Left ventricle myocardium inferior (tissue), 1 donor: ENCODE measurements at regions not wholly inside any gene's neighbourhood (a gene's known extent, or its start where the extent isn't known, plus 50 kb on each side); places are given as distances from the start of the nearest gene placed in this dataset.
"Not testable (repeated sequence)": the region's sequence is repeated elsewhere in the genome, so short reads cannot be mapped to it uniquely, and the experiment has no call there.

Experiments
- DNase-seq: peaks from one replicate; pipeline ENCODE4 v3.0.0-alpha.2; 2020
- H3K27ac ChIP-seq: fragments of 200-600 bp; replicated peaks from 2 replicates; pipeline ENCODE4 v1.8.0; 2021
- H3K27me3 ChIP-seq: fragments of 200-600 bp; 2 replicates; pipeline ENCODE4 v1.8.0; 2021; ENCODE audit warnings: low read depth
- H3K36me3 ChIP-seq: fragments of 200-600 bp; 2 replicates; pipeline ENCODE4 v1.8.0; 2021
- H3K4me1 ChIP-seq: fragments of 200-600 bp; 2 replicates; pipeline ENCODE4 v1.8.0; 2021
- H3K4me3 ChIP-seq: fragments of 200-600 bp; 2 replicates; pipeline ENCODE4 v1.8.0; 2021; ENCODE audit warnings: mild to moderate bottlenecking, moderate library complexity
- H3K9me3 ChIP-seq: fragments of 200-600 bp; replicated peaks from 2 replicates; pipeline ENCODE4 v1.8.0; 2021
- CTCF ChIP-seq: fragments of 200-600 bp; IDR thresholded peaks from 2 replicates; pipeline ENCODE4 v1.8.0; 2021; ENCODE audit warnings: antibody characterized with exemption, mild to moderate bottlenecking, borderline replicate concordance
- intact Hi-C: fragments of 100-400 bp; cut with micrococcal nuclease; formaldehyde crosslinking; loops from one replicate; pipeline ENCODE4 v1.11.0; 2022
- donor health status: DM: no; HTN: yes; CAD: no; lungs with severe emphysema.

GRCh38 chr12:34405286-34406227 is 383.3 kb downstream of the ALG10 start:
- TF ChIP-seq CTCF = no peak
- peak; percentile 8 for DNase-seq
- intact Hi-C loops = no loop called here
- Histone ChIP-seq H3K4me1 (no peaks in the 10 kb centered on the region), H3K9me3 (peaks cover 98% of the 10 kb centered on the region), H3K27me3 (no peaks in the 10 kb centered on the region), H3K4me3 (no peak overlapping the region), H3K27ac (no peak overlapping the region), H3K36me3 (no peaks in the 10 kb centered on the region)

GRCh38 chr12:34406228-34406995 is 384.1 kb downstream of the ALG10 start:
- peaks cover 99% of the 10 kb centered on the region for H3K9me3 ChIP-seq
- H3K36me3 ChIP-seq = no peaks in the 10 kb centered on the region
- TF ChIP-seq CTCF = no peak
- no peaks in the 10 kb centered on the region for H3K27me3 ChIP-seq
- H3K4me3 ChIP-seq = no peak overlapping the region
- intact Hi-C loops = no loop called here
- DNase-seq = peak; percentile 3
- H3K4me1 ChIP-seq = no peaks in the 10 kb centered on the region
- H3K27ac ChIP-seq = no peak overlapping the region

- Histone ChIP-seq H3K36me3 (no peaks in the 10 kb centered on the region), H3K27ac (no peak overlapping the region), H3K4me3 (no peak overlapping the region), H3K9me3 (peaks cover 99% of the 10 kb centered on the region), H3K4me1 (no peaks in the 10 kb centered on the region), H3K27me3 (no peaks in the 10 kb centered on the region)
- no peak for DNase-seq
- no peak for TF ChIP-seq CTCF
- intact Hi-C loops = no loop called here
Observed at GRCh38 chr12:34406996-34407300, 384.7 kb downstream of the ALG10 start.

GRCh38 chr12:34407813-34408212 is 385.5 kb downstream of the ALG10 start:
- H3K9me3 ChIP-seq = peaks cover 99% of the 10 kb centered on the region
- no peak overlapping the region for H3K27ac ChIP-seq
- intact Hi-C loops = no loop called here
- no peaks in the 10 kb centered on the region for H3K4me1 ChIP-seq
- H3K36me3 ChIP-seq = no peaks in the 10 kb centered on the region
- TF ChIP-seq CTCF = no peak
- no peaks in the 10 kb centered on the region for H3K27me3 ChIP-seq
- no peak for DNase-seq
- H3K4me3 ChIP-seq = no peak overlapping the region

- H3K27me3 ChIP-seq, H3K4me3 ChIP-seq, intact Hi-C loops, H3K36me3 ChIP-seq, H3K4me1 ChIP-seq, H3K27ac ChIP-seq, DNase-seq: not testable (repeated sequence)
- peaks cover 70% of the 10 kb centered on the region for H3K9me3 ChIP-seq
Observed at GRCh38 chr12:34431509-34431908, 409.2 kb downstream of the ALG10 start.
